Smooth muscle cell (in vitro differentiated cells): ENCODE measurements at regions not wholly inside any gene's neighbourhood (a gene's known extent, or its start where the extent isn't known, plus 50 kb on each side); places are given as distances from the start of the nearest gene placed in this dataset.

Experiments
- DNase-seq: peaks from one replicate; lab custom pipeline; 2025; ENCODE audit not compliant: unreplicated experiment; lab: John Stamatoyannopoulos, UW
- H2AFZ ChIP-seq: fragments of 200-600 bp; sonication (generic); 2 replicates; pipeline ENCODE4 v1.6.0; 2016; ENCODE audit warnings: antibody characterized with exemption, low read depth, mild to moderate bottlenecking
- H3F3A ChIP-seq: fragments of 200-600 bp; sonication (generic); 2 replicates; pipeline ENCODE4 v1.6.0; 2017; ENCODE audit warnings: antibody characterized with exemption, low read depth
- H3K27ac ChIP-seq: fragments of 200-600 bp; sonication (generic); 2 replicates; pipeline ENCODE4 v1.5.1; 2016; ENCODE audit warnings: low read depth, mild to moderate bottlenecking
- H3K27me3 ChIP-seq: fragments of 200-600 bp; sonication (generic); 2 replicates; pipeline ENCODE4 v1.6.1; 2016; ENCODE audit warnings: low read depth, mild to moderate bottlenecking
- H3K36me3 ChIP-seq: fragments of 200-600 bp; sonication (generic); 2 replicates; pipeline ENCODE4 v1.5.1; 2016; ENCODE audit warnings: low read depth
- H3K4me1 ChIP-seq: fragments of 200-600 bp; sonication (generic); 2 replicates; pipeline ENCODE4 v1.5.1; 2016; ENCODE audit warnings: low read depth
- H3K4me2 ChIP-seq: fragments of 200-600 bp; sonication (generic); 2 replicates; pipeline ENCODE4 v1.6.0; 2016; ENCODE audit warnings: mild to moderate bottlenecking
- H3K4me3 ChIP-seq: fragments of 200-600 bp; sonication (generic); 2 replicates; pipeline ENCODE4 v1.5.1; 2016; ENCODE audit warnings: mild to moderate bottlenecking
- H3K79me2 ChIP-seq: fragments of 200-600 bp; sonication (generic); 2 replicates; pipeline ENCODE4 v1.6.0; 2016; ENCODE audit warnings: low read depth, mild to moderate bottlenecking
- H3K9ac ChIP-seq: fragments of 200-600 bp; sonication (generic); 2 replicates; pipeline ENCODE4 v1.6.0; 2016; ENCODE audit warnings: low read depth
- H3K9me3 ChIP-seq: fragments of 200-600 bp; sonication (generic); replicated peaks from 2 replicates; pipeline ENCODE4 v1.5.1; 2016; ENCODE audit warnings: low read depth
- H4K20me1 ChIP-seq: fragments of 200-600 bp; sonication (generic); 2 replicates; pipeline ENCODE4 v1.6.0; 2016; ENCODE audit warnings: low read depth
- WGBS: methylation state at CpG from one replicate; pipeline ENCODE4 v1.1.7; 2016; ENCODE audit warnings: low lambda C conversion rate; 5-methylcytosine and 5-hydroxymethylcytosine counted together
- TF ChIP-seq, protein P1 (sequence below): fragments of 200-600 bp; sonication (generic); IDR thresholded peaks from 2 replicates; pipeline ENCODE4 v1.5.1; 2017; ENCODE audit warnings: borderline replicate concordance, mild to moderate bottlenecking, antibody characterized with exemption; ENCODE audit not compliant: insufficient read depth, poor library complexity, severe bottlenecking

DNA sequence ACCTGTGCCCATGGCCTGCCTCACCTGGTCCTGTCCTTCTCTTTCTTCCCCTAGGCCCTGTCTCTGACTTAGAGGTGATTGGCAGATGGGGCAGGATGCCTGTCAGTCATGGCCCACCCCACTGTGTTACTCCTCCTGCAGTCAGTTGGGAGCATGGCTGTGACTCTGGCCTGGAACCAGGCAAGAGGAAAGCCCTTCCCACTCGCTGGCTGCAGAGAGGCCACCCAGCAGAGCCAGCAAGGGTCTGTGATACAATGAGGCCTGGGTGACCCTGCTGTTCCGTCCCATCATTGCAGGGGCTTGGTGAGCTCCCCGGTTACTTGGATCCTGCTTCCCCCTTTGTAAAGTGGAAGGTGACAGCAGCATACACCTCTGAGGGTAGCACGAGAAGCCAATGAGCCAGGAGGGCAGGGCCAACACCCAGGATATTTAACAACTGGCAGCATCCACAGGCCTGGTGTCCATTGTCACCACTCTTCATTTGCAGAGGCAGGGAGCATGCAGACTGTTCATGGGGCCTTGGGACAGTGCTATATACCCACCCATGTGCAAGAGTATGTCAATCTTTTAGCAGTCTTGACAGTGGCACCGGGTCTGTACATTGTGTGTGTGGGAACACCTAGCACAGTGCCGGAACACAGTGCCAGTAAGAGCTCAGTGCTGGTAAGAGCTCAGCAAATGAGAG is 191.0 kb upstream of the C1orf174 start:
- Histone ChIP-seq H2AFZ (no peak overlapping the region), H3K4me3 (no peak overlapping the region), H3K36me3 (no peaks in the 10 kb centered on the region), H3K9ac (no peak overlapping the region), H4K20me1 (no peaks in the 10 kb centered on the region), H3K27me3 (no peaks in the 10 kb centered on the region), H3F3A (no peaks in the 10 kb centered on the region), H3K79me2 (no peaks in the 10 kb centered on the region), H3K9me3 (no peaks in the 10 kb centered on the region), H3K4me1 (no peaks in the 10 kb centered on the region), H3K27ac (no peak overlapping the region), H3K4me2 (no peak overlapping the region)
- TF ChIP-seq, protein P1, sequence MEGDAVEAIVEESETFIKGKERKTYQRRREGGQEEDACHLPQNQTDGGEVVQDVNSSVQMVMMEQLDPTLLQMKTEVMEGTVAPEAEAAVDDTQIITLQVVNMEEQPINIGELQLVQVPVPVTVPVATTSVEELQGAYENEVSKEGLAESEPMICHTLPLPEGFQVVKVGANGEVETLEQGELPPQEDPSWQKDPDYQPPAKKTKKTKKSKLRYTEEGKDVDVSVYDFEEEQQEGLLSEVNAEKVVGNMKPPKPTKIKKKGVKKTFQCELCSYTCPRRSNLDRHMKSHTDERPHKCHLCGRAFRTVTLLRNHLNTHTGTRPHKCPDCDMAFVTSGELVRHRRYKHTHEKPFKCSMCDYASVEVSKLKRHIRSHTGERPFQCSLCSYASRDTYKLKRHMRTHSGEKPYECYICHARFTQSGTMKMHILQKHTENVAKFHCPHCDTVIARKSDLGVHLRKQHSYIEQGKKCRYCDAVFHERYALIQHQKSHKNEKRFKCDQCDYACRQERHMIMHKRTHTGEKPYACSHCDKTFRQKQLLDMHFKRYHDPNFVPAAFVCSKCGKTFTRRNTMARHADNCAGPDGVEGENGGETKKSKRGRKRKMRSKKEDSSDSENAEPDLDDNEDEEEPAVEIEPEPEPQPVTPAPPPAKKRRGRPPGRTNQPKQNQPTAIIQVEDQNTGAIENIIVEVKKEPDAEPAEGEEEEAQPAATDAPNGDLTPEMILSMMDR, result no peak
- 80% methylated on average over 6 of the region's 6 CpGs for WGBS
- no peak for DNase-seq

DNA sequence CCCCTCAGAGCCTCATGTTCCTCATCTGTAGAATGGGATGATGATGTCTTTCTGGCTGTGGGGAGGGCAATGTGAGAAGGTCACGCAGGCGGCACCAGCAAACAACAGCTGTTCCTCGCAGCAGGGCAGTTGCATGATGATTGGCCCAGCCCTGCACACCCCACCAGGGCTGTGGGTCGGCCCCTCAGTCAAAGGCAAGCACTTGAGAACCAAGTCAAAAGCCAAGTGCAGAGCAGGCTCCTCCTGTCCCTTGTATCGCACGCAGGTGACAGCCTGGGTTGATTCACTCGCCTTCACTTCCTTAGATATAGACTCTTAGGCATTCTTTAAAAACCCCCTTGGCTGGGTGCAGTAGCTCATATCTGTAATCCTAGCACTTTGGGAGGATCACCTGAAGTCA is 191.9 kb upstream of the C1orf174 start:
- Histone ChIP-seq H2AFZ (no peak overlapping the region), H3K9me3 (no peaks in the 10 kb centered on the region), H3K79me2 (no peaks in the 10 kb centered on the region), H3F3A (no peaks in the 10 kb centered on the region), H3K36me3 (no peaks in the 10 kb centered on the region), H3K4me2 (no peak overlapping the region), H3K9ac (no peak overlapping the region), H3K4me1 (no peaks in the 10 kb centered on the region), H4K20me1 (no peaks in the 10 kb centered on the region), H3K27me3 (no peaks in the 10 kb centered on the region), H3K4me3 (no peak overlapping the region), H3K27ac (no peak overlapping the region)
- TF ChIP-seq, protein P1, result no peak
- no peak for DNase-seq
- 95% methylated on average over 7 of the region's 7 CpGs for WGBS

DNA sequence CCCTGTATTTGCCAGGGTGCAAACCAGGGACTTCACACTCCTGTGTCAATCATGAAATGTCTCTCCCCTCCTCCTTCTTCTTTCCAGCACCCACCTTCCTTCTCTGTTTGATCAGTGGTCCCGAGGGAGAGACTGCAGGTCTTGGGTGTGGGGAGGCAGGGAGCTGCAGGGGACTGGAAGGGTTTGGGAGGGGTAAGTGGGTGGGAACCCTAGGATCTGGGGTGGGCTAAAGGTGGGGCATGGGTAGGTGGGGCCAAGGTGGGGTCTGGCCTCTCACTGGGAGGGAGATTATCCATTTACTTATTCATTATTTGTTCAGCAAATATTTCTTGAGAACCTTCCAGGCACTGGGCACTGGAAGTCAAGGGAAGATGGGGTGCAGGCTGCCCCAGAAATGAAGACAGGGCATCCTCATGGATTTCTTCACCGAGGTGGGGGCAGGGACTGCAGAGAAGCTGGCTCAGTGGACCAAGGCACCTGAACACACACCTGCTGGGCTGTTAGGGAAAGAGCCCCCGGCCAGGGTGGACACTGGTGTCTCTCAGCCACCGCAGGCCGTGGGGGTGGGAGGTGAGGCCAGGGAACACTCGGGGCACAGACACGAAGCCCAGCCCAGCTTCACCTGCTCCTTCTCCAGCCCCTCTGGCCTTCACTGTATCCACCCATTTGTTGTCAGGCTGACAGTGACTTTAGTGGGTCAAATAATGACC is 193.9 kb upstream of the C1orf174 start:
- no peak overlapping the region for H3K4me2 ChIP-seq
- no peaks in the 10 kb centered on the region for H3K4me1 ChIP-seq
- 72% methylated on average over 7 of the region's 7 CpGs for WGBS
- no peak for DNase-seq
- no peaks in the 10 kb centered on the region for H3K27me3 ChIP-seq
- no peak overlapping the region for H3K27ac ChIP-seq
- H4K20me1 ChIP-seq, result no peaks in the 10 kb centered on the region
- H3K9ac ChIP-seq, result no peak overlapping the region
- no peaks in the 10 kb centered on the region for H3K9me3 ChIP-seq
- no peak overlapping the region for H2AFZ ChIP-seq
- TF ChIP-seq, protein P1, result no peak
- no peaks in the 10 kb centered on the region for H3F3A ChIP-seq
- no peak overlapping the region for H3K4me3 ChIP-seq
- H3K36me3 ChIP-seq, result no peaks in the 10 kb centered on the region
- no peaks in the 10 kb centered on the region for H3K79me2 ChIP-seq
